Right renal pelvis (tissue), 4 donors: ENCODE measurements at regions not wholly inside any gene's neighbourhood (a gene's known extent, or its start where the extent isn't known, plus 50 kb on each side); places are given as distances from the start of the nearest gene placed in this dataset.

Source experiments
- DNase-seq, 4 donors: peaks; one replicate each; pipeline ENCODE4 v3.0.0-alpha.2; 2013; ENCODE audit warnings: low read depth in 4 of 4, low spot score in 3 of 4, missing footprints in 1 of 4

GRCh38 chr11:115580927-115581680 lies 76.9 kb upstream of the CADM1 start:
- DNase-seq = no peak

- no peak for DNase-seq
Observed at GRCh38 chr11:115580416-115580815, 76.2 kb upstream of the CADM1 start.

GRCh38 chr11:115579181-115579825 lies 75.1 kb upstream of the CADM1 start:
- no peak for DNase-seq

GRCh38 chr11:115578275-115578674 lies 74.1 kb upstream of the CADM1 start:
- no peak for DNase-seq

- no peak for DNase-seq
Observed at GRCh38 chr11:115577701-115578100, 73.5 kb upstream of the CADM1 start.

- DNase-seq = no peak
Observed at GRCh38 chr11:115576606-115577380, 72.6 kb upstream of the CADM1 start.

GRCh38 chr11:115572551-115572950 lies 68.3 kb upstream of the CADM1 start:
- DNase-seq = no peak

- no peak for DNase-seq
Observed at GRCh38 chr11:115566180-115566764, 62.1 kb upstream of the CADM1 start.

GRCh38 chr11:115564851-115565250 lies 60.6 kb upstream of the CADM1 start:
- no peak for DNase-seq

- no peak for DNase-seq
Observed at GRCh38 chr11:115561116-115561515, 56.9 kb upstream of the CADM1 start.

GRCh38 chr11:115558635-115559034 lies 54.4 kb upstream of the CADM1 start:
- no peak for DNase-seq

GRCh38 chr11:115557681-115558080 lies 53.5 kb upstream of the CADM1 start:
- DNase-seq = no peak

- DNase-seq = no peak
Observed at GRCh38 chr11:115556984-115557383, 52.8 kb upstream of the CADM1 start.

GRCh38 chr11:115555336-115556090 lies 51.3 kb upstream of the CADM1 start:
- DNase-seq = no peak
